Endodermal cell (in vitro differentiated cells): ENCODE measurements at regions not wholly inside any gene's neighbourhood (a gene's known extent, or its start where the extent isn't known, plus 50 kb on each side); places are given as distances from the start of the nearest gene placed in this dataset.

Experiments used
- DNase-seq: peaks from one replicate; pipeline ENCODE4 v3.0.0-alpha.2; 2017
- H3K27ac ChIP-seq: 2 replicates; pipeline ENCODE4 v1.5.1; 2013; ENCODE audit warnings: mild to moderate bottlenecking, low read depth, low read length, moderate library complexity
- H3K27me3 ChIP-seq: 2 replicates; pipeline ENCODE4 v1.6.1; 2013; ENCODE audit warnings: mild to moderate bottlenecking, low read length, moderate library complexity; ENCODE audit not compliant: insufficient read depth, control insufficient read depth, poor library complexity, severe bottlenecking
- H3K36me3 ChIP-seq: 2 replicates; pipeline ENCODE4 v1.7.0; 2013; ENCODE audit warnings: mild to moderate bottlenecking, low read length, moderate library complexity; ENCODE audit not compliant: control insufficient read depth, insufficient read depth
- H3K4me1 ChIP-seq: one replicate; pipeline ENCODE4 v1.7.0; 2013; ENCODE audit warnings: low read length; ENCODE audit not compliant: control insufficient read depth, insufficient read depth
- H3K4me3 ChIP-seq: 2 replicates; pipeline ENCODE4 v1.5.1; 2013; ENCODE audit warnings: mild to moderate bottlenecking, low read length, moderate library complexity
- H3K9ac ChIP-seq: 2 replicates; pipeline ENCODE4 v1.6.1; 2013; ENCODE audit warnings: mild to moderate bottlenecking, low read length, moderate library complexity; ENCODE audit not compliant: poor library complexity, severe bottlenecking; ENCODE audit errors: extremely low read depth
- H3K9me3 ChIP-seq: 2 replicates; pipeline ENCODE4 v1.6.1; 2013; ENCODE audit warnings: mild to moderate bottlenecking, low read length, moderate library complexity; ENCODE audit not compliant: control insufficient read depth
- H3K27ac Mint-ChIP-seq: 2 replicates; pipeline ENCODE4 v1.8.0; 2020; ENCODE audit warnings: mixed read lengths
- H3K27me3 Mint-ChIP-seq: 2 replicates; pipeline ENCODE4 v1.8.0; 2021; ENCODE audit warnings: mild to moderate bottlenecking, mixed read lengths; ENCODE audit not compliant: insufficient read depth
- H3K36me3 Mint-ChIP-seq: 2 replicates; pipeline ENCODE4 v1.8.0; 2020; ENCODE audit warnings: low read depth, mixed read lengths
- H3K4me1 Mint-ChIP-seq: 2 replicates; pipeline ENCODE4 v1.8.0; 2020; ENCODE audit warnings: mixed read lengths
- H3K4me3 Mint-ChIP-seq: 2 replicates; pipeline ENCODE4 v1.8.0; 2020; ENCODE audit warnings: mild to moderate bottlenecking, moderate library complexity, mixed read lengths
- H3K9me3 Mint-ChIP-seq: 2 replicates; pipeline ENCODE4 v1.8.0; 2020; ENCODE audit warnings: mild to moderate bottlenecking, mixed read lengths
- WGBS, 2 experiments: methylation state at CpG; one replicate each; pipeline versions ENCODE4 v1.1.5 to v1.1.7; 2013; ENCODE audit warnings: missing lambda C conversion rate in 2 of 2, mixed read lengths in 1 of 2; ENCODE audit not compliant: insufficient coverage in 1 of 2, insufficient read length in 1 of 2; 5-methylcytosine and 5-hydroxymethylcytosine counted together
- TF ChIP-seq, protein P1 (sequence below): fragments of 200-600 bp; sonication (generic); conservative IDR thresholded peaks from 2 replicates; pipeline ENCODE4 v1.5.0; 2021; ENCODE audit warnings: antibody characterized with exemption, mild to moderate bottlenecking

DNA sequence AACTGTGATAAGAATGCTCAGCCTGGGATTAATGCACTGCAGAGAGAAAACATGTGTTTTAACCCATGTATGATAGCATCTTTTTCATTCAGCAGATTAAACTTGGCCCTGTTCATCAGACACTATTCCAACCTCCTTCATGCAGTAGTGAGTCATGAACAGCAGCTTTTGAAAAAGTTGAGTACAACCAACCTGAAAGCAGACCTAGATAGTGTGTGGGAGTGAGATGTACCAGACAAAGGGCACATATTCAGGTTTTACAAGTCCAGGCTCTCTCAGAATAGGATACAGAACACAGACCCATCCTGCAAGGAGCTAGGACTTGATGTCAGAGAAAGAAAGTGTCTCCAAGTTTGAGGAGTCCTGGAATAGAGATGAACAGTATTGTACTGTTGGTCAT, 237.3 kb upstream of the STS start:
- Mint-ChIP-seq H3K27ac (no peak overlapping the region), H3K9me3 (no peaks in the 10 kb centered on the region), H3K36me3 (no peaks in the 10 kb centered on the region), H3K4me1 (peaks cover 3% of the 10 kb centered on the region), H3K4me3 (no peak overlapping the region), H3K27me3 (no peaks in the 10 kb centered on the region)
- Histone ChIP-seq H3K36me3 (no peaks in the 10 kb centered on the region), H3K4me1 (no peaks in the 10 kb centered on the region), H3K27me3 (no peaks in the 10 kb centered on the region), H3K9ac (no peak overlapping the region), H3K9me3 (no peaks in the 10 kb centered on the region), H3K4me3 (no peak overlapping the region), H3K27ac (no peak overlapping the region)
- DNase-seq = no peak
- TF ChIP-seq, protein P1, sequence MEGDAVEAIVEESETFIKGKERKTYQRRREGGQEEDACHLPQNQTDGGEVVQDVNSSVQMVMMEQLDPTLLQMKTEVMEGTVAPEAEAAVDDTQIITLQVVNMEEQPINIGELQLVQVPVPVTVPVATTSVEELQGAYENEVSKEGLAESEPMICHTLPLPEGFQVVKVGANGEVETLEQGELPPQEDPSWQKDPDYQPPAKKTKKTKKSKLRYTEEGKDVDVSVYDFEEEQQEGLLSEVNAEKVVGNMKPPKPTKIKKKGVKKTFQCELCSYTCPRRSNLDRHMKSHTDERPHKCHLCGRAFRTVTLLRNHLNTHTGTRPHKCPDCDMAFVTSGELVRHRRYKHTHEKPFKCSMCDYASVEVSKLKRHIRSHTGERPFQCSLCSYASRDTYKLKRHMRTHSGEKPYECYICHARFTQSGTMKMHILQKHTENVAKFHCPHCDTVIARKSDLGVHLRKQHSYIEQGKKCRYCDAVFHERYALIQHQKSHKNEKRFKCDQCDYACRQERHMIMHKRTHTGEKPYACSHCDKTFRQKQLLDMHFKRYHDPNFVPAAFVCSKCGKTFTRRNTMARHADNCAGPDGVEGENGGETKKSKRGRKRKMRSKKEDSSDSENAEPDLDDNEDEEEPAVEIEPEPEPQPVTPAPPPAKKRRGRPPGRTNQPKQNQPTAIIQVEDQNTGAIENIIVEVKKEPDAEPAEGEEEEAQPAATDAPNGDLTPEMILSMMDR = no peak

DNA sequence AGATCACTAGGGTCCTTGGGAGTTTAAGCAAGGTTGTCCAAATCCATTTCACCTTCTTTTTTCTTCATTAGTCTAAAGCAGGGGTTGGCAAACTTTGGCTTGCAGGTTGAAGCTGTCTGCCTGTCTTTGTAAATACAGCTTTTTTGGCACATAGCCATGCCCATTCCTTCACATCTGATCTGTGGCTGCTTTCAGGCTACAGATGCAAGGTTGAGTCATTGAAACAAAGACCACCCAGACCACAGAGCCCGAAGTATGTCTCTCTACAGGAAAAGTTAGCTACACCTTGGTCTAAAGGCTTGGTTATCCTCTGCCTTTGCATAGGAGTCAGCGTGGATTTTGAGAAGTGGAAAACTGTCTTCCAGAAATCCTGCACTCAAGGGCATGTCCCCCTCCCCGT, 238.1 kb upstream of the STS start:
- H3K27ac ChIP-seq = no peak overlapping the region
- Mint-ChIP-seq H3K9me3 (no peaks in the 10 kb centered on the region), H3K4me3 (no peak overlapping the region), H3K27ac (no peak overlapping the region), H3K36me3 (no peaks in the 10 kb centered on the region), H3K27me3 (no peaks in the 10 kb centered on the region), H3K4me1 (peaks cover 3% of the 10 kb centered on the region)
- no peaks in the 10 kb centered on the region for H3K27me3 ChIP-seq
- no peak overlapping the region for H3K4me3 ChIP-seq
- TF ChIP-seq, protein P1 = no peak
- H3K36me3 ChIP-seq = no peaks in the 10 kb centered on the region
- H3K9me3 ChIP-seq = no peaks in the 10 kb centered on the region
- no peaks in the 10 kb centered on the region for H3K4me1 ChIP-seq
- 96% methylated on average over 2 of the region's 3 CpGs; no CpG with 5 or more reads in 1 of the 2 experiments for WGBS, 2 experiments
- H3K9ac ChIP-seq = no peak overlapping the region
- no peak for DNase-seq

DNA sequence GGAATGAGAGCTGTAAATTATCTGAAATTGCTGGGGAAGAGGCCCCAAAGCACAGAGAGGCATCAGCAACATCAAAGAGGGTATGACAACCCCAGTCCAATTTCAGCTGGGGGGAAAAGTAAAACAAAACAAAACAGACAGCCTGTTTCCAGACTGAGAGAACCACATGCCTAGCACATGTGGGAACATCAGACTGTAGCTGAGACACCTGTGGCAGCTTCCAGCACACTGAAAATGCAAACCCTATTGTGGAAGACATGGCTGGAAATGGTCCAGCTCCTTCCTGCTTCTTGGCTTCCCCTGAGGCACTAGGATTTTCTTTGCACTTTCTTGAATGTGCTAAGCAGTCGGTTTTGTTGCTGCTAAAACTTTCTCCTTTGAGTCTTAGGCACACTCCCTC, 240.9 kb upstream of the STS start:
- Mint-ChIP-seq H3K36me3 (no peaks in the 10 kb centered on the region), H3K4me3 (no peak overlapping the region), H3K9me3 (no peaks in the 10 kb centered on the region), H3K27me3 (no peaks in the 10 kb centered on the region), H3K27ac (no peak overlapping the region), H3K4me1 (no peaks in the 10 kb centered on the region)
- Histone ChIP-seq H3K9ac (no peak overlapping the region), H3K36me3 (no peaks in the 10 kb centered on the region), H3K4me1 (no peaks in the 10 kb centered on the region), H3K27ac (no peak overlapping the region), H3K9me3 (no peaks in the 10 kb centered on the region), H3K4me3 (no peak overlapping the region), H3K27me3 (no peaks in the 10 kb centered on the region)
- 73% methylated on average over 1 of the region's 1 CpG; no CpG with 5 or more reads in 1 of the 2 experiments for WGBS, 2 experiments
- TF ChIP-seq, protein P1 = no peak
- no peak for DNase-seq
